HCT116 (cell line): ENCODE measurements at regions not wholly inside any gene's neighbourhood (a gene's known extent, or its start where the extent isn't known, plus 50 kb on each side); places are given as distances from the start of the nearest gene placed in this dataset.

Experiments
- ATAC-seq: fragments of 200-7000 bp; cut with Tn5 transposase; 2 replicates; pipeline ENCODE4 v1.9.1; 2020; ENCODE audit warnings: mild to moderate bottlenecking, moderate library complexity
- BruUV-seq: library from RNA; stranded (reverse); fragments of 400-500 nt; replicated peaks from 2 replicates; lab custom pipeline; 2021; lab: Mats Ljungman, UMichigan
- CTCF ChIA-PET: fragments of 300-600 bp; sonication (Branson Sonifier 250); formaldehyde crosslinking; loops from one replicate; lab custom pipeline; 2021; ENCODE audit warnings: antibody characterized with exemption; lab: Charles Lee
- POLR2A ChIA-PET: fragments of 300-600, 350-600 bp; sonication (Branson Sonifier 250); formaldehyde crosslinking; loops from one replicate; lab custom pipeline; 2021; ENCODE audit warnings: antibody characterized with exemption; lab: Charles Lee
- RAD21 ChIA-PET, 2 experiments: fragments of 300-600 bp; sonication (Branson Sonifier 250); formaldehyde crosslinking; loops; one replicate each; lab custom pipeline; 2023; ENCODE audit warnings: low total read pairs in 2 of 2; ENCODE audit not compliant: uncharacterized antibody in 2 of 2, unreplicated experiment in 2 of 2, low non-redundant PET in 1 of 2; lab: Charles Lee
- DNase-seq: peaks from one replicate; pipeline ENCODE4 v3.0.0-alpha.2; 2010; ENCODE audit warnings: low read depth, low spot score
- H2AFZ ChIP-seq: fragments of 200-600 bp; shearing (Covaris generic), sonication (generic); 2 replicates; pipeline ENCODE4 v1.6.1; 2017; ENCODE audit warnings: low read depth, mixed run types, mixed read lengths, antibody characterized with exemption, low read length; ENCODE audit not compliant: poor library complexity, severe bottlenecking
- H3K27ac ChIP-seq: 2 replicates; pipeline ENCODE4 v1.5.1; 2012; ENCODE audit warnings: low read depth, low read length
- H3K27me3 ChIP-seq: fragments of 200-600 bp; sonication (generic); 2 replicates; pipeline ENCODE4 v1.6.1; 2016; ENCODE audit warnings: mixed run types, low read length, mixed read lengths; ENCODE audit not compliant: insufficient read depth
- H3K36me3 ChIP-seq, 2 experiments: fragments of 200-500 bp in 1 of 2; fragments of 200-600 bp in 1 of 2; sonication (Bioruptor generic) in 1 of 2; sonication (generic) in 1 of 2; 2 replicates each; pipeline versions ENCODE4 v1.5.1 to v1.6.1; 2014 to 2016; ENCODE audit warnings: low read length in 2 of 2, inconsistent platforms in 1 of 2, mixed read lengths in 1 of 2, mixed run types in 1 of 2; ENCODE audit not compliant: insufficient read depth in 2 of 2, control insufficient read depth in 1 of 2
- H3K4me1 ChIP-seq, 2 experiments: fragments of 200-600 bp in 1 of 2; sonication (generic) in 1 of 2; 2 replicates each; pipeline versions ENCODE4 v1.5.1 to v1.6.1; 2012 to 2017; ENCODE audit warnings: low read length in 2 of 2, inconsistent platforms in 1 of 2, mild to moderate bottlenecking in 1 of 2, mixed read lengths in 1 of 2, mixed run types in 1 of 2, moderate library complexity in 1 of 2; ENCODE audit not compliant: insufficient read depth in 2 of 2, control insufficient read depth in 1 of 2
- H3K4me2 ChIP-seq: fragments of 200-600 bp; sonication (generic); 2 replicates; pipeline ENCODE4 v1.6.1; 2017; ENCODE audit warnings: mixed run types, low read length, mixed read lengths
- H3K4me3 ChIP-seq, 2 experiments: fragments of 200-600 bp in 1 of 2; sonication (generic) in 1 of 2; replicated peaks in 1 of 2; 2 replicates each; pipeline ENCODE4 v1.5.1; 2011 to 2016; ENCODE audit warnings: low read length in 2 of 2, control low read depth in 1 of 2, low read depth in 1 of 2, mild to moderate bottlenecking in 1 of 2, mixed read lengths in 1 of 2, mixed run types in 1 of 2
- H3K79me2 ChIP-seq: fragments of 200-600 bp; sonication (generic); 2 replicates; pipeline ENCODE4 v1.6.1; 2017; ENCODE audit warnings: mild to moderate bottlenecking, mixed run types, low read length, moderate library complexity, mixed read lengths; ENCODE audit not compliant: insufficient read depth
- H3K9ac ChIP-seq: fragments of 200-600 bp; sonication (generic); 2 replicates; pipeline ENCODE4 v1.6.1; 2016; ENCODE audit warnings: low read length, mixed read lengths
- H3K9me2 ChIP-seq: fragments of 200-600 bp; sonication (generic), shearing (Covaris generic); 2 replicates; pipeline ENCODE4 v1.6.1; 2017; ENCODE audit warnings: mixed run types, mild to moderate bottlenecking, moderate library complexity; ENCODE audit not compliant: insufficient read depth
- H3K9me3 ChIP-seq, 2 experiments: fragments of 200-500 bp in 1 of 2; fragments of 200-600 bp in 1 of 2; sonication (Bioruptor generic) in 1 of 2; sonication (generic) in 1 of 2; 2 replicates each; pipeline ENCODE4 v1.6.1; 2014 to 2017; ENCODE audit warnings: low read length in 2 of 2, mixed read lengths in 2 of 2, inconsistent platforms in 1 of 2, low read depth in 1 of 2, mild to moderate bottlenecking in 1 of 2, mixed run types in 1 of 2, moderate library complexity in 1 of 2; ENCODE audit not compliant: control insufficient read depth in 1 of 2, insufficient read depth in 1 of 2
- H4K20me1 ChIP-seq: fragments of 200-600 bp; sonication (generic), shearing (Covaris generic); 2 replicates; pipeline ENCODE4 v1.6.1; 2017; ENCODE audit warnings: mixed run types, mild to moderate bottlenecking, moderate library complexity; ENCODE audit not compliant: insufficient read depth
- EGR1 ChIP-seq: IDR thresholded peaks from 2 replicates; pipeline ENCODE4 v1.6.1; 2012; ENCODE audit warnings: low read depth
- ELF1 ChIP-seq: IDR thresholded peaks from 2 replicates; pipeline ENCODE4 v1.6.1; 2012; ENCODE audit warnings: low read depth, borderline replicate concordance
- EZH2 ChIP-seq: fragments of 200-600 bp; sonication (generic); IDR thresholded peaks from 2 replicates; pipeline ENCODE4 v1.6.1; 2017; ENCODE audit warnings: antibody characterized with exemption, mixed run types
- EZH2phosphoT487 ChIP-seq: fragments of 200-600 bp; IDR thresholded peaks from 2 replicates; pipeline ENCODE4 v1.6.1; 2018; ENCODE audit warnings: antibody characterized with exemption, borderline replicate concordance
- FOSL1 ChIP-seq: IDR thresholded peaks from 2 replicates; pipeline ENCODE4 v1.6.1; 2012; ENCODE audit warnings: low read depth
- POLR2A ChIP-seq: IDR thresholded peaks from 2 replicates; pipeline ENCODE4 v1.7.0; 2011; ENCODE audit warnings: borderline replicate concordance; ENCODE audit not compliant: insufficient read depth, insufficient read length; ENCODE audit errors: extremely low read depth
- POLR2AphosphoS5 ChIP-seq: IDR thresholded peaks from 2 replicates; pipeline ENCODE4 v1.6.1; 2011; ENCODE audit warnings: mild to moderate bottlenecking, low read depth, low read length, moderate library complexity
- RAD21 ChIP-seq: IDR thresholded peaks from 2 replicates; pipeline ENCODE4 v1.6.1; 2012; ENCODE audit warnings: low read depth, mild to moderate bottlenecking
- SRF ChIP-seq: IDR thresholded peaks from 2 replicates; pipeline ENCODE4 v1.6.1; 2012; ENCODE audit warnings: low read depth
- YY1 ChIP-seq: IDR thresholded peaks from 2 replicates; pipeline ENCODE4 v1.6.1; 2011; ENCODE audit warnings: low read length, low read depth, moderate library complexity, mild to moderate bottlenecking; ENCODE audit not compliant: insufficient replicate concordance; ENCODE audit errors: extremely low read depth
- ZFX ChIP-seq: fragments of 450-650 bp; IDR thresholded peaks from 2 replicates; pipeline ENCODE4 v1.6.1; 2017
- intact Hi-C: fragments of 100-400 bp; cut with micrococcal nuclease; formaldehyde crosslinking; loops from 2 replicates; pipeline ENCODE4 v1.10.0; 2022
- TF ChIP-seq, protein P1 (sequence below): IDR thresholded peaks from 2 replicates; pipeline ENCODE4 v1.6.1; 2012
- TF ChIP-seq, protein P2 (sequence below), 3 experiments: fragments of 200-600 bp in 1 of 3; sonication (generic) in 1 of 3; IDR thresholded peaks in 2 of 3; conservative IDR thresholded peaks in 1 of 3; 2 replicates each; pipeline ENCODE4 v1.5.1; 2012 to 2017; ENCODE audit warnings: low read depth in 2 of 3, low read length in 2 of 3, antibody characterized with exemption in 1 of 3, borderline replicate concordance in 1 of 3, control low read depth in 1 of 3, mild to moderate bottlenecking in 1 of 3, mixed read lengths in 1 of 3, mixed run types in 1 of 3, moderate library complexity in 1 of 3; ENCODE audit not compliant: insufficient read depth in 1 of 3
- TF ChIP-seq, protein P3 (sequence below): IDR thresholded peaks from 2 replicates; pipeline ENCODE4 v1.6.1; 2012
- TF ChIP-seq, protein P4 (sequence below): IDR thresholded peaks from 2 replicates; pipeline ENCODE4 v1.6.1; 2011; ENCODE audit warnings: mild to moderate bottlenecking, low read length, moderate library complexity; ENCODE audit not compliant: insufficient replicate concordance; ENCODE audit errors: extremely low read depth

- 0 out of 2 replicates have a peak, but pooled peaks cover 5% of the 10 kb centered on the region for H4K20me1 ChIP-seq
- CTCF ChIA-PET = no interaction called here
- no peaks in the 10 kb centered on the region for H3K4me1 ChIP-seq
- RAD21 ChIA-PET = no interaction called here
- POLR2A ChIA-PET = no interaction called here
- H3K27ac ChIP-seq = no peak overlapping the region
- no peaks in the 10 kb centered on the region for H3K9me2 ChIP-seq
- no peak for DNase-seq
- BruUV-seq = no TSS peak
- no peaks in the 10 kb centered on the region for H3K79me2 ChIP-seq
- no peaks in the 10 kb centered on the region for H3K36me3 ChIP-seq
- no peak overlapping the region for H3K4me3 ChIP-seq
- intact Hi-C loops = no loop called here
- no peaks in the 10 kb centered on the region for H3K27me3 ChIP-seq
- no peak overlapping the region for H2AFZ ChIP-seq
- TF ChIP-seq, protein P1, sequence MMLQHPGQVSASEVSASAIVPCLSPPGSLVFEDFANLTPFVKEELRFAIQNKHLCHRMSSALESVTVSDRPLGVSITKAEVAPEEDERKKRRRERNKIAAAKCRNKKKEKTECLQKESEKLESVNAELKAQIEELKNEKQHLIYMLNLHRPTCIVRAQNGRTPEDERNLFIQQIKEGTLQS = no peak
- TF ChIP-seq, protein P2, sequence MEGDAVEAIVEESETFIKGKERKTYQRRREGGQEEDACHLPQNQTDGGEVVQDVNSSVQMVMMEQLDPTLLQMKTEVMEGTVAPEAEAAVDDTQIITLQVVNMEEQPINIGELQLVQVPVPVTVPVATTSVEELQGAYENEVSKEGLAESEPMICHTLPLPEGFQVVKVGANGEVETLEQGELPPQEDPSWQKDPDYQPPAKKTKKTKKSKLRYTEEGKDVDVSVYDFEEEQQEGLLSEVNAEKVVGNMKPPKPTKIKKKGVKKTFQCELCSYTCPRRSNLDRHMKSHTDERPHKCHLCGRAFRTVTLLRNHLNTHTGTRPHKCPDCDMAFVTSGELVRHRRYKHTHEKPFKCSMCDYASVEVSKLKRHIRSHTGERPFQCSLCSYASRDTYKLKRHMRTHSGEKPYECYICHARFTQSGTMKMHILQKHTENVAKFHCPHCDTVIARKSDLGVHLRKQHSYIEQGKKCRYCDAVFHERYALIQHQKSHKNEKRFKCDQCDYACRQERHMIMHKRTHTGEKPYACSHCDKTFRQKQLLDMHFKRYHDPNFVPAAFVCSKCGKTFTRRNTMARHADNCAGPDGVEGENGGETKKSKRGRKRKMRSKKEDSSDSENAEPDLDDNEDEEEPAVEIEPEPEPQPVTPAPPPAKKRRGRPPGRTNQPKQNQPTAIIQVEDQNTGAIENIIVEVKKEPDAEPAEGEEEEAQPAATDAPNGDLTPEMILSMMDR (IDR thresholded peaks at IDR 0.05 in 2 of 3, conservative IDR thresholded peaks at IDR 0.05 in 1 of 3; ENCODE audit: borderline replicate concordance in 1 of 3, insufficient read depth in 1 of 3, low read depth in 2 of 3, low read length in 2 of 3) = no peak
- TF ChIP-seq, protein P3, sequence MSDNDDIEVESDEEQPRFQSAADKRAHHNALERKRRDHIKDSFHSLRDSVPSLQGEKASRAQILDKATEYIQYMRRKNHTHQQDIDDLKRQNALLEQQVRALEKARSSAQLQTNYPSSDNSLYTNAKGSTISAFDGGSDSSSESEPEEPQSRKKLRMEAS = no peak
- TF ChIP-seq FOSL1 (no peak), ZFX (no peak), ELF1 (no peak), POLR2A (no peak), YY1 (no peak), POLR2AphosphoS5 (no peak), RAD21 (no peak), EZH2phosphoT487 (no peak), EZH2 (no peak), EGR1 (no peak), SRF (no peak)
- TF ChIP-seq, protein P4, sequence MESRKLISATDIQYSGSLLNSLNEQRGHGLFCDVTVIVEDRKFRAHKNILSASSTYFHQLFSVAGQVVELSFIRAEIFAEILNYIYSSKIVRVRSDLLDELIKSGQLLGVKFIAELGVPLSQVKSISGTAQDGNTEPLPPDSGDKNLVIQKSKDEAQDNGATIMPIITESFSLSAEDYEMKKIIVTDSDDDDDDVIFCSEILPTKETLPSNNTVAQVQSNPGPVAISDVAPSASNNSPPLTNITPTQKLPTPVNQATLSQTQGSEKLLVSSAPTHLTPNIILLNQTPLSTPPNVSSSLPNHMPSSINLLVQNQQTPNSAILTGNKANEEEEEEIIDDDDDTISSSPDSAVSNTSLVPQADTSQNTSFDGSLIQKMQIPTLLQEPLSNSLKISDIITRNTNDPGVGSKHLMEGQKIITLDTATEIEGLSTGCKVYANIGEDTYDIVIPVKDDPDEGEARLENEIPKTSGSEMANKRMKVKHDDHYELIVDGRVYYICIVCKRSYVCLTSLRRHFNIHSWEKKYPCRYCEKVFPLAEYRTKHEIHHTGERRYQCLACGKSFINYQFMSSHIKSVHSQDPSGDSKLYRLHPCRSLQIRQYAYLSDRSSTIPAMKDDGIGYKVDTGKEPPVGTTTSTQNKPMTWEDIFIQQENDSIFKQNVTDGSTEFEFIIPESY = no peak
- no peaks in the 10 kb centered on the region for H3K9me3 ChIP-seq
- ATAC-seq = no peak
- no peak overlapping the region for H3K4me2 ChIP-seq
- H3K9ac ChIP-seq = no peak overlapping the region
Measured at GRCh38 chr13:78826312-78826711, 167.4 kb upstream of the OBI1 start.
